Cardiac septum (tissue), 1 donor: ENCODE measurements at regions not wholly inside any gene's neighbourhood (a gene's known extent, or its start where the extent isn't known, plus 50 kb on each side); places are given as distances from the start of the nearest gene placed in this dataset.

Experiments
- DNase-seq: peaks from one replicate; pipeline ENCODE4 v3.0.0-alpha.2; 2020; ENCODE audit warnings: low spot score
- intact Hi-C: fragments of 100-400 bp; cut with DNase I; formaldehyde crosslinking; loops from one replicate; pipeline ENCODE4 v1.14.0; 2022
- donor health status: DM: no; HTN: no; CAD: no.

DNA sequence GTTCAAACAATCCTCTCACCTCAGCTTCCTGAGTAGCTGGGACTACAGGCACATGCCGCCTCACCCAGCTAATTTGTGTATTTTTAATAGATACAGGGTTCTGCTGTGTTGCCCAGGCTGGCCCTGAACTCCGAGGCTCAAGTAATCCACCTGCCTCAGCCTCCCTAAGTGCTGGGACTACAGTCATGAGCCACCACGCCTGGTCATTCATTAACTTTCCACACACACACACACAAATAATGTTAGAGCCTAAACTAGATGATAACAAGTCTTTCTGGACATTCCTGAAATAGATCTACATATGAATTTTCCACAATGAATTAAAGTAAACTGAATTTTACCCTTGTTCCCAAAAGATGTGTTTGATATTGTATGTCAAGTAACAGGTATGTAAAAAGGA lies 776.0 kb downstream of the GALC start:
- DNase-seq, result no peak
- intact Hi-C loops, result no loop called here

GRCh38 chr14:87214558-87214957 lies 778.4 kb downstream of the GALC start:
- intact Hi-C loops, result no loop called here
- DNase-seq, result no peak

- no peak for DNase-seq
- intact Hi-C loops, result no loop called here
These were observed 785.2 kb downstream of the GALC start for GRCh38 chr14:87207756-87208155.

DNA sequence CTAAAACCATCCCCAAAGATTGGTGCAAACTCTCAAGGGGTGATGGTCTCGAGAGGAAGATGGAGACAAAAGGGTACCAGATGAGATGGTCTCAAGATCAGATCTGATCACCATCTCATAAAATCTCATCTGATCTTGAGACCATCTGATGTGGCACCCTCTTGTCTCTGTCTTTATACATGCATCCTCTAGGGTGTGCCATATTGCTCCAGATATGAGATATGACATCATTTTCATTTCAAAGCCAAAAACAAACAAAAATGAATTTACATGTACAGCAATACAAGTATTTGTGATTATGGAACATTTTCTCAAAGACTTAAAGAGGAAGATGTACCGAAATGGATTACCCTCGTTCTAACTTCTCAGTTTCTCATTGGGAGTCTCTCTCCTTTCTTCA lies 787.2 kb downstream of the GALC start:
- intact Hi-C loops, result no loop called here
- DNase-seq, result no peak

DNA sequence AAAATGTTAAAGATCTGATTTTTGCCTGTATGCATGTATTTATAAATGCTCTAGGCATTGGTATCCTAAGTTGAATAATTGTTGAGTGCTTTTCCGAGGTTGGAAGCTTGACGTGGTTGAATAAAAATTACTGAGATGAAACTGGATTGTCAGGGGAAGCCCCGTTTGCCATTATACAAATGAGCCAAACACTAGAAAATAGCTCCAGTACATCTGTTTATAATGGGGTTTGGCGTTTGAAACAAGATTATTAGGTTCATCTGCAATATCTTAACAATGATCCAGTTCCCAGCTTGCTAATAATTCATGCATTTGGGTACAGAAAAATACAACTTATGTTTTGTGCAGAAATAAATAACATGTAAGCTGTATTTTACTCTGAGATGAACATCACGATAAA lies 789.6 kb downstream of the GALC start:
- intact Hi-C loops, result no loop called here
- no peak for DNase-seq

DNA sequence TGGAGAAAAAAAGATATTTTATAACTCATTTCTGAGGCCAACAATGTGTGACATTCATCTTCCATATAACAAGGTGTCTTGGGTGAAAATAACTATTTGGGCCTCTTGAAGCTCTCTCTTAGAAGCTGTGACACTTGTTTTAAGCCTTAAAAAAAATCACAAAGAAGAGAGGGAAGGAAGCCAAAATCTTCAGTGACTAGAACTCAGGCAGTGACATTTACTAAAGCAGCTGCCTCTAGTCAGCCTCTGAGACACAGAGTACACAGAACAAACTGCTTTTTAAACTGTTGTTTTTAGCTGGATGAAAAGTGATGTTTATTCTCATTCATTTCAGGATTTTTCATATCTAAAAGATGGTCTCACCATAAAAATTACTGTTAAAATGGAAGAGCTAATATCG lies 793.6 kb downstream of the GALC start:
- intact Hi-C loops, result no loop called here

GRCh38 chr14:87196436-87196835 lies 796.5 kb downstream of the GALC start:
- intact Hi-C loops, result no loop called here

More for the DNA sequence above, 793.6 kb downstream of the GALC start:
- DNase-seq, result no peak

GRCh38 chr14:87187786-87188185 lies 805.2 kb downstream of the GALC start:
- intact Hi-C loops, result no loop called here
- DNase-seq, result no peak

More at GRCh38 chr14:87196436-87196835, 796.5 kb downstream of the GALC start:
- DNase-seq, result no peak

DNA sequence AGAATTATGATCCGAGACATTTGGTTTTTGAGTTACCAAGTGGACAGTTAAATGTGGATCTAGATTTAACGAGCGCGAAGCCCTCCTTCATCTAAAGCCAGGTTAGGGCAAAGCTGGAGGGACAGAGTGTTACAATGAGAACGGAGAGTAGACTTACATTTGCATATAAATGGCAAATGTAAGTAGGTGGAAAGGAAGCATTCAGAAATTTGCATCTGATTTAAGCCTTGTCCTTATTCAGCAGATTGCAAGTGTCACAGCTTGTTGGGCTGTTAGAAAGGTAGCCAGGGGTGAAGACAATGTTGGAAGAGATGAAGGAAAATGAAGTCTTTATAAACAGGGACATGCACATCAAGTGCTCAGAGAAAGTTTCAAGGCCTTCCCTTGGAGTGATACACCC lies 806.2 kb downstream of the GALC start:
- intact Hi-C loops, result no loop called here
- DNase-seq, result no peak

GRCh38 chr14:87185961-87186560 lies 806.9 kb downstream of the GALC start:
- DNase-seq, result no peak
- intact Hi-C loops, result no loop called here

DNA sequence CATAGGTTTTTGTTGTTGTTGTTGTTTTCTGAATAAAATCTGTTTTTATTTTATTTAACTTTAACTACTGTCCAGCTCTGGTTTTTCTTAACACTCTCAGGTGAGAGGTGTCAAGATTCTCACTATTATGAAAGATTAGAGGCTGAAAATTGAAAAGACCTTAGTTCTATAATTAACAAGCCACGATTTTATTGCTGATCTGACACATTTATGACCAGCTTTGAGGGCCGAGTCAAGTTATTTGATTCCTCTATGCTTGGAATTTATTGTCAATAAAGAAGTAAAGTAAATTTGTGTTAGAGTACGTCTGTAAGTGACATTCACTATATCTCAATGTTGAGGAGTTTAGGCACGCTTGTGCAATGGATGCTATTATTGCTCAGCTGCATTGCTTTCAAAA lies 808.8 kb downstream of the GALC start:
- intact Hi-C loops, result no loop called here
- no peak for DNase-seq

- intact Hi-C loops, result no loop called here
- no peak for DNase-seq
These were observed 811.7 kb downstream of the GALC start for GRCh38 chr14:87181288-87181687.

DNA sequence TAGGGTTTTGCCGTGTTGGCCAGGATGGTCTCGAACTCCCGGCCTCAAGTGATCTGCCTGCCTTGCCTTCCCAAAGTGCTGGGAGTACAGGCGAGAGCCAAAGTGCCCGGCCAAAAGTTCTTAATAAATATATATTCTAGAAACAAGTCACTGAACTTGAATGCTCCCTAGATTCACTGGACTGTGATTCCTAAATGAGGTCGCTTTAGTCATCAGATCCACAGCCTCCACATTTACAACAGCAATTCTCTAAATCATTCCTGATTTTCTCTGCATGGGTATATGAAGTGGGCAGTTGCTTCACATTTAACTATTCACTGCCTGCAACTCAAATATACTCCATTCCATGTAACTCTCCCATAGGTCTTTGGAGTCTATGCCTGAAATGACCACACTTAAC lies 813.0 kb downstream of the GALC start:
- DNase-seq, result no peak
- intact Hi-C loops, result no loop called here

- DNase-seq, result no peak
- intact Hi-C loops, result no loop called here
These were observed 814.7 kb downstream of the GALC start for GRCh38 chr14:87178277-87178676.

DNA sequence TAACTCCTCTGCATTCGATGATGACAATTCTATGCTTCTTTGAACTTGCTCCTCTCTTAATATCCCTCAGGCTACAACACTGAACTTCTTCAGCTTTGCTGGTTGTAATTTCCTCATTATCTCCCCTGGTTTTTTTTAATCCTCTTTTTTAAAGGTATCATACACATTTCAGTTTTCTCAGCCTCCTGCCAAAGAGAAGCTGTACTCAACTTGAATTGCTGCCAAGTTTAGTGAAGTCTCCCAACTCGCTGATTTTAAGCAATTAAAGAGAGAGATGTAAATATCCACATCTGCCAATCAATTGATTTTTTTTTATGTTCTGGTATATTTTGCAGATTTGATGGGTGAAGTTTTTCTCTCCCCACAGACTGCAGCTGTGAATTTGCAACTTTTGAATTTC lies 817.8 kb downstream of the GALC start:
- DNase-seq, result no peak
- intact Hi-C loops, result no loop called here

DNA sequence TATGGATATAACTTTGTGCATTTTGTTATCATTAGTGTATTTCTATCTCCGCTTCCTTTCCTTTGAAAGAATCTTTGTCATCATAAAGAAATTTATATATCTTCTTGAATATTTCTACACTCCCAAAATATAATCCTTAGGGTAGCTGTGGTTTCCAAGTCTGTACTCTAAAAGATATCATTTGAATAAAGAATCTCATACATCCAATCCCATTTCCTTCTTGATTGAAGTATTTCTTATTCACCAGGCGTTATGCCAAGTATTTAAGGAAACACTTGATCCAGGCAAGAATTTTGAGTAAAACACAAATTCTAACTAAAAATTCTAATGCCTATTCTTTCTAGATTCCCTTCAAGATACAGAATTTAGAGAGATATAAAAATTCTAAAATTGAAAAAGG lies 821.8 kb downstream of the GALC start:
- no peak for DNase-seq
- intact Hi-C loops, result no loop called here

- no peak for DNase-seq
- intact Hi-C loops, result no loop called here
These were observed 822.8 kb downstream of the GALC start for GRCh38 chr14:87170179-87170578.

GRCh38 chr14:87169362-87169761 lies 823.6 kb downstream of the GALC start:
- intact Hi-C loops, result no loop called here
- no peak for DNase-seq

- DNase-seq, result no peak
- intact Hi-C loops, result no loop called here
These were observed 831.5 kb downstream of the GALC start for GRCh38 chr14:87161502-87161901.

- intact Hi-C loops, result no loop called here
- no peak for DNase-seq
These were observed 832.0 kb downstream of the GALC start for GRCh38 chr14:87160989-87161388.

DNA sequence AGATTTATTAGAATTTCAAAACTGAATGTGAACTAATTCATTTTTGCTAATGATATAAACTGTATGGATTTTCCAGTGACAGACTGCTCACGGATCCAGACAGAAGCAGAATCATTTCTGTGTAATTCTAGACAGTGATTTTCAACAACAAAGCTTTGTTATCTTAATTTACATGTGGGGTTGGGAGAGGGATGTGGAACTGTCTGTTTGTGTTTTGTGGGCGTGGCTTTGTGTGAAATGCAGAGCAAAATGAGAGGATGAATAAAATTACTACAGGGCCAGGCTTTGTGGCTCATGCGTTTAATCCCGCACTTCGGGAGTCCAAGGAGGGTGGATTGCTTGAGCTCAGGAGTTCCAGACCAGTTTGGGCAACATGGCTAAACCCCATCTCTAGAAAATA lies 834.7 kb downstream of the GALC start:
- intact Hi-C loops, result no loop called here
- DNase-seq, result no peak

DNA sequence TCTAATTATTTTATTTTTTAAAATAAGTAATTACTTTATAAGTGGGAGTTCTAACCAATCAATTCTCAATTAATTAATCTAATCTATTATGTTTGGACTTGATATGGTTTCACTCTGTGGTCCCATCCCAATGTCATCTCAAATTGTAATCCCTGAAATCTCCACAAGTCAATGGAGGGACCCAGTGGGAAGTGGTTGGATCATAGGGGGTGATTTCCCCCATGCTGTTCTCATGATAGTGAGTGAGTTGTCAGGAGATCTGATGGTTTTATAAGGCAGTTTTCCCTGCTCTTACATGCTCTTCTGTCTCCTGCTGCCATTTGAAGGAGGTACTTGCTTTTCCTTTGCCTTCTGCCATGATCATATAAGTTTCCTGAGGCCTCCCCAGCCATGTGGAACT lies 836.1 kb downstream of the GALC start:
- no peak for DNase-seq
- intact Hi-C loops, result no loop called here
